Pons (tissue), 1 donor: ENCODE measurements at regions not wholly inside any gene's neighbourhood (a gene's known extent, or its start where the extent isn't known, plus 50 kb on each side); places are given as distances from the start of the nearest gene placed in this dataset.

Experiments
- DNase-seq: peaks from one replicate; pipeline ENCODE4 v3.0.0-alpha.2; 2016; ENCODE audit warnings: low spot score

DNA sequence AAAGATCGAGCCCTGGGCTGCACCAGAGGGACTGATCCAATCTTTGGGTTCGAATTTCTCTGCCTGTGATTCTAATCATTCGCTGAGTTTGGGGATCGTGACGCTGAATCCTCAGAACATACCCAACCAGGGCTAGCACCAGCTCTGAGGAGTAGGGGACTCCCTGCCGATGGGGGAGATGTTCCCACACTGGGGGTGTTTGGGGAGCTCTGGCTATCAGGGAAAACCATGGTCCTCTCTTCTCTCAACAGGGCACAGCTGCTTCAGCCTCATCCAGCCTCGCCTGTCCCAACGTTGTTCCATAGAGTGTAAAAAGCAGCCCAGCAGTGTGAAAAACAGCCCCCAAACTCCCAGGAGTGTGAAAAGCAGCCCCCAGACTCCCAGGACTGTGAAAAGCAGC lies 136.6 kb downstream of the ANKRD60 start:
- no peak for DNase-seq

- no peak for DNase-seq
Observed at GRCh38 chr20:58090161-58090560, 138.3 kb downstream of the ANKRD60 start.

GRCh38 chr20:58088625-58089024 lies 139.8 kb downstream of the ANKRD60 start:
- no peak for DNase-seq

DNA sequence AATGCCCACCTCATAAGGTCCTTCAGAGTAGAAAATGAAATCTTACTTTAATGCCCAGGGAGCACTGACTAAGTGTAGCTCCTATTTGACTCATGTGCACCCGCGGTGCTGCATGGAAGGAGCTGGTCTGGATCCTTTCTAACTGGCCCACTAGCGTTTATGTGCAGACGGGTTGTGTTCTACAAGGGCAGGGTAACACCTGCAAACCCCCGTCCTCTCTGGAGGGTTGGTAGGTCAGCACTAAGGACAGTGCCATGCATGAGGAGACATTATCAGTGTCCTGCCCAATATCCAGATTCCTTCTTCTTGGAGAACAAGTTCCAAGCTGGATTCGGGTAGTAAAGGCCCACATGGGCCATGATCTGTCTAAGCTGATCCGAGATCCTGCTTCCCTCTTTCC lies 140.3 kb downstream of the ANKRD60 start:
- DNase-seq, result no peak

DNA sequence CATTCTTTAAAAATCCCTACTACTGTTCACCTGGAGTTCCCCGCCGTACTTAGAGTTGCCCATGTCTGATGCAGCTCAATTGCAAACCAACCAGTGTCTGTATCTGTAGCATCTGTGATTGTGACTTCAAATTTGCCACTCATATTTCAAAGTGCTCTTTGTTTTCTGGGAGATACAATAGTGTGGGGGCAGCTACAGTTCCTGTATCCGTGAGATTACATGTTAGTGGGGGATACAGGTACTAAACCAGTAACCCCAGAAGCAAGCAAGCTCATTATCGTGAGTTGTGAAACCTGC lies 140.9 kb downstream of the ANKRD60 start:
- DNase-seq, result no peak

GRCh38 chr20:58086763-58087561 lies 141.5 kb downstream of the ANKRD60 start:
- DNase-seq, result peak; percentile 29

DNA sequence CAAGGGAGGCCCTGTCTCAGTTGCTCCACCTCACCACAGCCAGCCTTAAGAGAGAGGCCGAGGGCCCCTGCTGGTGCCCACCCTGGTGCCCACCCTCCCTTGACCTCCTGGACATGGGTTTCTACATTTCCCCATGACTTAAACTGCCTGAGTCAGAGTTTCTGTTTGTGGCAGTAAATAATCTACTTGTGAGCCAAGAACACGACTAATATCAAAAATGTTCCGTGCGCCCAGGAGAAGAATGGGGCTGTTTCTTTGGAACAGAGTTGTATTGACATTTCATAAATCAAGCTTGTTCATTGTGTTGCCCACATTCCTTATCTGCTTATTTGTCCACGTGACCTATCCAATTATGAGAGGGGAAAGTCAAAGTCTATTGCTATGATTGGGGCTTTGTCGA lies 143.5 kb downstream of the ANKRD60 start:
- DNase-seq, result no peak

GRCh38 chr20:58084566-58084965 lies 143.9 kb downstream of the ANKRD60 start:
- no peak for DNase-seq

DNA sequence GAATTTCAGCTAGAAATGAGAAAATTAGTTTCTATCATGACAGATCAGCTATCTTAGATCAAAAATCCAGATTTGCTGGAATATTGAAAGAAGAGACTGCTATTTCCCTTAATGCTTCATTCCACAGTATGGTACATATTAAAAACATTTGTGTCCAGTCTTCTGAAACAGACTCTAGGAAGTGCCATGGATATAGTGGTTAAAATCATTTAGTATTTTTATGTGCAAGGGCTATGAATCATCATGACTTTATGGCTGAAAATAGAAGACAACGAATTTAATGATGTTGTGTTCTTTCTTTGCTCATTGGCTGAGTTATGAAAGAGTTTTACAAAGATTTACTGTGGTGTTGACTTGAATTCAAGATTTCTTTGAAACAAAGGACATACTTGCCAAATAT lies 146.6 kb downstream of the ANKRD60 start:
- DNase-seq, result no peak

GRCh38 chr20:58078741-58079522 lies 149.5 kb downstream of the ANKRD60 start:
- DNase-seq, result no peak

DNA sequence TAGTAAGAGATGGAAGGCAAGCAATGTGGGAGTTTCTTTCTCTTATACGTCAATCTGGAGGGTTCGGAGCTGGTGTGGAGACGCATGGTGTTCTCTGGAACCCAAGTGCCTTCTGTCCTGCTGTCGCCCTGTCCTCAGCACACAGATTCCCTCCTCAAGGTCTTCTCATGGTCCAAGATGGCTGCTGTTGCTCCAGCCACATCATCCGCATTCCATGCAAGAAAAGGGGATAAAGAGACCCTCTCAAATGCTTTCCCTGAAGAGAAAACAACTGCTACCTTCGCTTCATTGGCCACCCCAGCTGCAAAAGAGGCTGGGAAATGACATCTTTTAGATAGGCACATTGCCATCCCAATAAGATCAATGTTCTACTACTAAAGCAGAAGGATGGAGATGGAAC lies 151.2 kb downstream of the ANKRD60 start:
- DNase-seq, result no peak

DNA sequence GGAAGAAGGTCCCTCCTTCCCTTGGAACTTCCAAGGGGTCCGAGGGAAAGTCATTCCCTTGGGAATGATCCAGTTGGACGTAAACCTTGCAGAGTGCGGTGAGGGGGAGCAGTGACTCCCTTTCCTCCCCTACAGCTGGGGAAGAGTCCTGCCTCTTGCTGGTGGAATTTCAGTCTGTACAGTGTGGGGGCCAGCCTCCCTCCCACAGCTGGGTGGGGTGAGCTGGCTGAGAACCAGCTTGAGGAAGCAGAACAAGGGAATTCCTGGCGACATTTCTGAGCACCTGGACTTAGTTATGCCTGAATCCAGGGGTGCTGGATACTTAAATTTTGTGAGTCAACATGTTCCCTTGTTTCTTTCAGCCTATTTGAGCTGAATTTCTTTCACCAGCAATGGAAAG lies 152.0 kb downstream of the ANKRD60 start:
- DNase-seq, result no peak

DNA sequence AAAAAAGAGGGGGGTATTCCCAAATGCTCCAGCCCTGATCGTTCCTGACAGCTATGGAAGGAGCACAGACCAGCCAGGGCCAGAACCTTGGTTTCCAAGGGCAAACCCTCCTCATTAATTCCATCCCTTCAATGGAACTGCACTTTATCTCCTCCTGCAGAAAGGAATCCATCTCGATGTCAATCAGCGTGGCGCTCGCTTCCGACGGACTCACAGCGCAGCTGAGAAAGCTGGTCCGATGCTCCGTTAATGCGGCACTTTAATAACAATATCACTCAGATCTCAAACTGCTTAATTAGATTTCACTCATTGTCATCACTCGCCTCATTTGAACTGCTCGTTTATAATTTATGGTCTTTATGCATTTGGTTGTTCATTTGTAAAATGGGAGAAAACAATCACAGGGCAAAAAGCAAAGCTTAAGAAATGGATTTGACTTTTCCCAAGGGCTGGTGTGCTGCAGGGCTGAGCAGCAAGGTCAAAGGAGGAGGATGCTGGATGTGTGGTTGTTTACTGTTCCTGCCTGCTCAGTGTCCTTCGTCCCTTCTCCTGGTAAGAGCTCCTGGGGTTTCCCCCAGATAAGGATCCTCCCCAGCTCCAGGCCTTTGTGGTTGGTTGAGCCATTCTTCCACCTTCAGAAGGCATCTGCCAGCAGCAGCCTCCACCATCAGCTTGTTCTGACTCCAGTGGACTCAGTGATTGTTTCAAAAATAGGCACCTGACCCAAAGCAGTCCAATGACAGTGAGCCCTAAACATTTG lies 152.7 kb downstream of the ANKRD60 start:
- no peak for DNase-seq

DNA sequence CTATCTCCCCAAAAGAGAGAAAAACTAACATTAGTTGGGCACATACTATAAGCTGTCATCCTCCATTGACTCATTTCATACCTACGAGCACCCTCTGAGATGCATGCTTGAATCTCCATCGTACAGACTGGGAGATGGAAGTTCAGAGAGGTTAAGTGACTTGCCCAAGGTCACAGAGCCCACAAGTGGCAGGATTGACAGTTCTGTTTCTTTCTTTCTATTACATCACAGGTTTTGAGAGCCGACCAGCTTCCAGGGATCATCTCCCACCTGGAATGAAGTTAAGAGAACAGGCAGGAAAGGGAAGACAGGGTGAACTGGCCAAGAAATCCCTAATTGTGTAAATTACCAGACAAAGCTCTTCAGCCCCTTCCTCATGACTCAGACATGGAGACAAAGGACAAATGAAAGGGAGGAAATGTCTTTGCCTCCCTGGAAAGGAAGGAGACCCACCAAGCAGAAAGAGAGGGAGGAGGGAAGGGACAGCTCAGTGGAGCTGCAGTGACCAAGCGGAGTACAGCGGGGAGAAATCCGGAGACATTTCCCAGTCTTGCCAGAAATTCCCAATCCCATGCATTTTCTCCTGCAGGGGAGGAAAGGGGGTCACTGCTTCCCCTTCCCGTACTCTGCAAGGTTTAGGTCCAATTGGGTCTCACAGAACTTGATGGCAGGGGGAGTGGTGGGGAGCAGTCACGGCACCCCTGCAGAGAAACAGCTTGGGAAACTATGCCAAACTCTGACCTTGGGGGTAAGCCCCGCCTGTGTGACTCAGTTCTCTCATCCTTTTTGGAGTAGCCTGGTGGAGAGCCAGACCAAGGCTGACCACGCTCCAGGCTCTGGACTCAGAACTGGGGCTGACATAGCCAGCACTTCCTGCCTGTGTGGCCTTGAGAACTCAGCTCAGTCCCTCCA lies 154.3 kb downstream of the ANKRD60 start:
- no peak for DNase-seq

GRCh38 chr20:58072695-58073671 lies 155.5 kb downstream of the ANKRD60 start:
- no peak for DNase-seq

DNA sequence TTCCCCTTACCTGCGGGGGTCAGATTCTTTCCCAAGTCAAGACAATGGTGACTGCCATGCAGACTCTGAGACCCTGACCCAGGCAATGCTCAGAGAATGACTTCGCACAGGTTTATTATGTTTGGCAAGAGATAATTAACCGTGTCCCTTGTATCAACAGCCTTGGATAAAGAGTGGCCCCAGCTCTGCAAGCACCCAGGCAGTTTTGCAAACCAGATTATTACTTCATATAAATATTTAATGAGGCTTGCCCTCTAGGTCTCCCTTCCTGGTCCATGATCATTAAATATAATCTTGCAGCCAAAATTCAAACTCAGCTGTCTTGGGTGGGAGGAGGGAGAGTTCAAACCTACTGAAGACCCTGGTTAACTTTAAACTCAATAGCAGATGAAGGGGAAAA lies 156.5 kb downstream of the ANKRD60 start:
- no peak for DNase-seq

DNA sequence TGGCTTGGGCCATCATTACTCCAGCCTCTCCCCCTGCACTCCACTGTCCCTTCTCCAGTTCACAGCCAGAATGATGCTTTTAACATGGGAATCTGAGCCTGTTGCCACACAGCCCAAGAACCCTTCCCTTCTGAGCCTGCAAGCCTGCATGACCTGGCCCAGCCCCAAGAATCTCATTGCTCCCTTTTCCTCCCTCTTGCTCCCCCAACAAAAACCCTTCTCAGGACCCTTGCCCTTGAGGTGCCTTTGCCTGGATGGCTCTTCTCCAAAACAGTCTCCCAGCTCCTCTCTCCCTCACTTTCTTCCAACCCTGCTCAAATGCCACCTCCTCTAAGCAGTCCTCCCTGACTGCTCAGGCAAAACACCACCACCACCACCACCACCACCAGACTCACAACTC lies 157.2 kb downstream of the ANKRD60 start:
- no peak for DNase-seq

- DNase-seq, result no peak
Observed at GRCh38 chr20:58070664-58071196, 157.7 kb downstream of the ANKRD60 start.

DNA sequence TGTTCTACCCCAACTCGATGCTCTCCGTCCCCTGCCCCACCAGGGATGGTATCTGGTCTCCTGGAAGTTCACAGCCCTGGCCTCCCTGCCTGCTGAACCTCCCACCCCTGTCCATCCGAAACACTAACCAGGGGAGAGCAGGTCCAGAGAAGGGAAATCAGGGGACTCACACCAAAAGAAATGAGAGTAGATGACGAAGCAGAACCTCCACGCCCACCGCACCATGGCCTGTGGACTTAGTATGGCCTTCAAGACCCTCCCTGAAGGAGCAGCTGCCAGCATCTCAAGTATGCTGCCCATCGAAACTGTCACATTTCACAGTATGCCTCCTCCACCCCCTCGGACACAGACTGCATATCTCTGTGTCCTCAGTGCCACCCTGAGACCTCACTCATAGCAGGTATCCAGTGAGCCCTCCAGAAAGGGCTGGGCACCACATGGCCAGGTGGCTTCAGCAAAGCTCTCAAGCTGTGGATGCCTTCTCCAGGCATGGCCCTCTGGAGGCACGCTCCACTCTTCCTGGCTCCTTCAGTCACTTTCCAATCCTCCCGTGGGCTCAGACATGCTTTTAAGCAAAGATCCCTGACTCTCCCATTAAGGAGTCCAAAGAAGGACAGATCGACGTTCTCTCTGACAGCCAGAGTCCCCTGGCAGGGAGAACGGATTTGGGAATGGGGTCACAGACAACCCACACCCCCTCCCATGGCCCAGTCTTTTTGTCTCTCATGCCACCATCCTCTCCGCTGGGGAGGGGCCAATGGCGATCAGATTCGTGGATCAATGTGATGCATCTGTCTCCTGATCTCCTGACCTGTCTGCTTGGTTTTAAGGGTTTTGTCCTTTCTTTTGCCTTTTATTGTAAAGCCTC lies 158.4 kb downstream of the ANKRD60 start:
- DNase-seq, result no peak
